Jurkat, Clone E6-1 (cell line): ENCODE measurements at regions not wholly inside any gene's neighbourhood (a gene's known extent, or its start where the extent isn't known, plus 50 kb on each side); places are given as distances from the start of the nearest gene placed in this dataset.

Experiments used
- DNase-seq: peaks from one replicate; pipeline ENCODE4 v3.0.0-alpha.2; 2011; ENCODE audit warnings: low read depth, low spot score
- H3K4me3 ChIP-seq: 2 replicates; pipeline ENCODE4 v1.5.1; 2011; ENCODE audit warnings: mild to moderate bottlenecking, low read length, control low read depth, moderate library complexity

DNA sequence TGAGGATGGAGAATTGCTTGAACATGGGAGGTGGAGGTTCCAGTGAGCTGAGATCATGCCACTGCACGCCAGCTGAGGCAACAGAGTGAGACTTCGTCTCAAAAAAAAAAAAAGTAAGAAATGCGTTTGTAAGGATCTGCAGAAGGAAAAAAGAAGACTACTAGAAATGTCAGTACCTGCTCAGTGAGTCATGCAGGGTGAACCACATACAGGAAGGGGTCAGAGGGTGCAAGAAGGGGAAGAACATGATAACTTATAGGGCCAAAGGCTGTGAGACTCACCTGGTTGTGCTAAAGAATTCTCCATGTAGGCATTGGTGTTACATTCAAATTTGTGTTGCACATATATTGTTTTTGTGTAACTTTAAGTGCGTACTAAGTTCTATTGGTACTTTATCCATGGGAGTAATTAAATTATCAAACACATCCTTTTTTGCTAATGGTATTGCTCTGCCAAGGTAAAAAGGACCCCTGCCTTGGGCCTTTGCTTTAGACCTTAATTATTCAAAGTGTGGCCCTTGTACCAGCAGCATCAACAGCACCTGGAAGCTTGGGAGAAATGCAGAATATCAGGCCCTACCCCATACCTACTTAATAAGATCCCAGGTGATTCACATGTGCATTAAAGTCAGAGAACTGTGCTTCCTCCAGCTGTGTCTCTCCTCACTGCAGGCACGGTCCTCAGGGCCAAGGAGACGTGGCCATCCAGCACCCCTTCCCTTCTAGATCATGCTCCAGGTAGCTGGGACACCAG is 96.4 kb upstream of the PPP2R5A start:
- DNase-seq = no peak

GRCh38 chr1:212189352-212189738 is 95.9 kb upstream of the PPP2R5A start:
- no peak overlapping the region for H3K4me3 ChIP-seq

More for the DNA sequence above, 96.4 kb upstream of the PPP2R5A start:
- H3K4me3 ChIP-seq = no peak overlapping the region

DNA sequence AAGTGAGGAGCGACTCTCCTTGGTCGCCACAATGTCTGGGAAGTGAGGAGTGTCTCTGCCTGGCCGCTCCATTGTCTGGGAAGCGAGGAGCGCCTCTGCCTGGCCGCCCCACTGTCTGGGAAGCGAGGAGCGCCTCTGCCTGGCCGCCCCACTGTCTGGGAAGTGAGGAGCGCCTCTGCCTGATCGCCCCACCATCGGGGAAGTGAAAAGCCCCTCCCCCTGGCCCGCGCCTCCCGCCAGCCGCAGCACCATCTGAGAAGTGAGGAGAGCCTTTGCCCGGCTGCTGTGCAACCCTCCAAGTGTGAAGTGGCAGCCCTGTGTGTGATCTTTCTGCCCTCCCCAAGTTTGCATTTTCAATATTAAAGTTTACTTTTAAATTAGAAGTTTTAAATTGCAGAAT is 95.0 kb upstream of the PPP2R5A start:
- H3K4me3 ChIP-seq = no peak overlapping the region
- DNase-seq = no peak

More at GRCh38 chr1:212189352-212189738, 95.9 kb upstream of the PPP2R5A start:
- no peak for DNase-seq

GRCh38 chr1:212192261-212192998 is 92.8 kb upstream of the PPP2R5A start:
- DNase-seq = no peak
- no peak overlapping the region for H3K4me3 ChIP-seq

DNA sequence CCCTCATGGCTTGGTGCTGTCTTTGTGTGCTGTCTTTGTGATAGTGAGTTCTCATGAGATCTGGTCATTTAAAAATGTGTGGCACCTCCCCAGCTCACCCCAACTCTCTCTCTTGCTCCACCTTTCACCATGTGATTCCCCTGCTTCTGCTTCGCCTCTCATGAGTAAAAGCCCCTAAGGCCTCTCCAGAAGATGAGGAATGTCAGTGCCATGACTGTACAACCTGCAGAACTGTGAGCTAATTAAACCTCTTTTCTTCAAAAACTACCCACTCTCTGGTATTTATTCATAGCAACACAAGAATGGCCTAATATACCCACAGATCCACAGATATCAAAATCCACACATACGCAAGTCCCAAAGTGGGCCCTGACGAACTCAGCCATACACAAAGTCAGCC is 88.9 kb upstream of the PPP2R5A start:
- no peak overlapping the region for H3K4me3 ChIP-seq
- DNase-seq = no peak

DNA sequence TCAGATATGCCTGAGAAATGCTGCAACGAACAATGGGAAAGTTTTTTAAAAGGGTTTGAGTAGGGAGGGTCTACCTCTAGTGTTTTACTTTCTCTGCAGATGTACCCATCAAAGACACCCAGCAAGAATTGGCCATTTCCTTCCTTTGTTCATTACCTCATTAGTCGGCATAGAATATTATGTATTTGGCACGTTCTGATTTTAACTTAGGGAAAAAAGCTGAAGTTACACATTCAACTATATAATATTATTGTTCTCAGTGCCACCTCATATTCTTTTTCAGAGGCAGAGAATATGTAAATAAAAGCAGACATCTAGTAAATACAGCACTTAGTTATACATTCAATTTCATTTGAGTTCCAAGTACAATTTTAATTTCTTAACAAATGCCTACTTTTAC is 83.7 kb upstream of the PPP2R5A start:
- H3K4me3 ChIP-seq = no peak overlapping the region
- no peak for DNase-seq

DNA sequence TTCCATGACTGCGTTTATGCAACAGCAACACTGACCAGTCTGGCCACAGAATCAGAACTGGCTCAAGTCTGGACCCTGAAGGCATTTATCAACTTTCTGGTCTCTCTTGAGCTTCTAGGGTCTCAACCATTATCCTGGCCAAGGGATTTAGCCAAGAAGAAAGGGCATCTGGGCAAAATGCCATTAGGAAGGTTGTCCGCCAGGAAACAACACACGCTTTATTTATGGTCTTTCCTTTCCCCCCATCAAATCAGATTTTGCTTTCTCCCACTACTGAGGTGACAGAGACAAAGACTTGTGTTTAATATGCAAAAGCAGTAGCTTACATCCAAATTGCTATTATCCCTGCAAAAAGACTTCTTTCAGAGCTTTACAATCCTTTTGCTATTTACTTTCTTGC is 81.6 kb upstream of the PPP2R5A start:
- DNase-seq = no peak
- no peak overlapping the region for H3K4me3 ChIP-seq

- DNase-seq = no peak
- H3K4me3 ChIP-seq = no peak overlapping the region
These were observed 80.2 kb upstream of the PPP2R5A start for GRCh38 chr1:212205006-212205405.

GRCh38 chr1:212205843-212206242 is 79.4 kb upstream of the PPP2R5A start:
- no peak for DNase-seq

DNA sequence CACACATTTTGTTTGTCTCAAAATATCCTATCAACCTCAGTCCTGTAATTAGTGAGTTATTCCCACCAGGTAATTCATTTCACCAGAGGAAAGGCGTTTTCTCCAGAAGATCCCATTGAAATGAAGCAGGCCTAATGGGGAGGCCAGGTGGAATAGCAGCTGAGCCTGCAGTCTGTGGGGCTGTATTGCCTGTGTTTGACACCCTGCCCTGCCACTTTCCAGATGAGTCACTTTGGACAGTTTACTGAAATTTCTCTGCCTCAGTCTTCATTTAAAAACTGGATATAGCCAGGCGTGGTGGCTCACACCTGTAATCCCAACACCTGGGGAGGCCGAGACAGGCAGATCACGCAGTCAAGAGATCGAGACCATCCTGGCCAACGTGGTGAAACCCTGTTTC is 78.1 kb upstream of the PPP2R5A start:
- no peak for DNase-seq
- H3K4me3 ChIP-seq = no peak overlapping the region

More at GRCh38 chr1:212205843-212206242, 79.4 kb upstream of the PPP2R5A start:
- H3K4me3 ChIP-seq = no peak overlapping the region

DNA sequence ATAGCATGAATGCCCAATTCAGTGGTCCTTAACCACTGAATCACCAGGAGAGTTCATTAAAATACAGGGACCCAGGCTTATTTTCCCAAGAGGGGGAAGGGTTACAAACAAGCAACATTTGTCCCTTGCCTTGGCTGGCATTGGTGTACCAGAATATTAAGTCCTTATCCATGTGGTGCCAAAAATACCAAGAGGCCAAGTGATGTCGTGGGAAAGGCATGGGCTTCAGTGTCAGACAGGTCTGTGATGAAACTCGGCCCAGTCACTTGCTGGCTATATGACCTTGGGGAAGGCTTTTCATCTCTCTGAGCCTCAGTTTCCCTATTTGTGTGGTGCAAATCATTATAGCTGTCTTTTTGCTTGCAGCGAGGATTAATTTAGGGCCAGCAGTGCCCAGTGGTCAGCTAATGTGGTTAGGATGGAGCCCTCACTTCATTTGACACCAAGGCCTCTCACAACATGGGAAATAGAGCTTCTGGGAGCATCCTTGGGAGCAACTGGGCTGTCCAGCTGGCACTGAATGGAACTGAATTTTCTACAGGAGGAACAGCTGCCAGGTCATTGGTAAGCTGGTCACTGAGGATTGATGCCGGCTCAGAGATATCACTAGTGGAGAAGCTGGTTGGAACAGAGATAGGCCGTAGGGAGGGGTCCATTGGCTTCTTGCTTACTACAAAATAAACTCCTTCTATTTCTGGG is 77.2 kb upstream of the PPP2R5A start:
- no peak overlapping the region for H3K4me3 ChIP-seq
- DNase-seq = no peak

DNA sequence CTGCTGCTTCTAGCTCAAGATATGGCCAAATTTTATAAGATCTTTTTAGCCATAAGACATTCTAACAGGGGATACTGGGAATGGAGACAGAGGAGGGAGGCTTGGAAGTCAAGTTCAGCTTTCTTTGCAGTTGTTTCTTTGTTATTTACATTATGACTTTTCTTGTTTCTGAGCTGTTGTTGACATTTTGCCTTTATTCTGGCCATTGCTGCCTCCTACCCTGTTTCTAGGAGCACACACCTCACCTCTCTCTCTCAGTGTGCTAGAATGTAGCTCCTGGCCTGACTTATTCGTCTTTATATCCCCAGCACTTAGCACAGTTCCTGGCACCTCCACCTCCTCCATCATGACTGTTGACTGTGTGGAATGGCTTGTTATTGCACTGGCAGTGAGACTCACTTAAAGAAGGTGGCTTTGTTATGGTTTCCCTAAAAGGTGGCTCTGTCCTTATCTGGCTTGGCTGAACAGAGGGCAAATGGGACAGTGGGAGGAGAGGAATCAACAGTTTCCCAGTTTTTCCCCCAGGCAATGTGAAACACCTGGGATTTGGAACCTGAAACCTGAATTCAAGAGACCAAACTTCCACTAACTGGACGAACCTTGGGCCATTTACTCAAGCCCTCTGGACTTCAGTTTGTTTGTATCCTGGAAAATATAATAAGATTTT is 76.1 kb upstream of the PPP2R5A start:
- no peak overlapping the region for H3K4me3 ChIP-seq
- no peak for DNase-seq

GRCh38 chr1:212211371-212211770 is 73.8 kb upstream of the PPP2R5A start:
- no peak for DNase-seq
- H3K4me3 ChIP-seq = no peak overlapping the region

DNA sequence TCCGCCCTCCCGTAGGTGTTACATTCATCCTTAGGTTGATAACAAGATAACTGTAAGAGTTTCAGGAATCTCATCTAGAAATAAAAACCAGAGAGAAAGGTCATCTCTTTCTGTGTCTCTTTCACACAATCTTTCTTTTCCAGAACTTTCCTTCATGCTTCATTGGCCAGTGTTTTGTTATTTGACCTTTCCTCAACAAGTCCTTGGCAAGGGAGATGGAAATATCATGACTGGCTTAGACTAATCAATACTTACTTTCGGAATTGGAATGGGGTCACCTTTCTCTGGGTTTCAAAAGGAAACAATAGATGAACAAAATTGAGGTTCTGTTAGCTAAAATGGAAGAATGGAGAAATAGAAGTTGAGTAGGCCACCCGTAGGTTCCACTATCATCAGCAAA is 72.9 kb upstream of the PPP2R5A start:
- no peak overlapping the region for H3K4me3 ChIP-seq
- DNase-seq = no peak

- DNase-seq = no peak
These were observed 72.3 kb upstream of the PPP2R5A start for GRCh38 chr1:212212906-212213305.

DNA sequence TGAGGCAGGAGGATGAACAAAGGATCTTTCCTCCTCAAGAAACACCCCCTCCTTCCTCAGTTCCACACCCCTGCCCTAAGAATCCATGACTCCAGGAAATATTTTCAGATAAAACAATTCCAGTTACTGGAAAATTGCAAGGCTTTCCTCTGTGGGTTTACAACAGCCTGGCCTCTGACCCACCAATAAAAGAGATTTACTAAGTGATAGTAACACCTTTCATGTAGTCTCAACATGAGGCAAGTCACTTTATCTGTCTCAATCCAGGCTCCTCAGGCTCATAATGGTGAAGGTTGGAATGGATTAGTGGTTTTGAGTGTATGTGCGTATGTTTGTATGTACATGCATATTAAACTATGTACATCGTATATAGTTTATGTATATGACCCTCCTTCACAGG is 71.4 kb upstream of the PPP2R5A start:
- DNase-seq = no peak
- H3K4me3 ChIP-seq = no peak overlapping the region

More at GRCh38 chr1:212212906-212213305, 72.3 kb upstream of the PPP2R5A start:
- no peak overlapping the region for H3K4me3 ChIP-seq

DNA sequence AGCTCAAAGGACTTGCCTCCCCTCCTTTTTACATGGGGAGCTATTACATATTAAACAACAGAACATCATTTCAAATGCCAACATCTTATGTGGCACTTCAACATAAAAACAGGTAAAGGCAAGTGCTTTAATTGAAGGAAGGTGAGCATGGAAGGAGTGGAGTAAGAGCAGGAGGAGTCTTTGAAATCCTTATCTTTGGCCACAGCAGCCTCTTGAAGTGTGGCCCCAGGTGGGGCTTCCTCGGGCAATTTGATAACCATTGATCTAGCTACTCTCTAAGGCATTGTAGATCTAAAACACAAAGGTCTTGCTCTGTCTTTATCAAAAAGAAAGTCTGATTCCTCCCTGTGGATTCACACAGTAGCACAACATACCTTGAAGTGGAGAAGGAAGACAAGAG is 70.9 kb upstream of the PPP2R5A start:
- DNase-seq = no peak
- H3K4me3 ChIP-seq = no peak overlapping the region

DNA sequence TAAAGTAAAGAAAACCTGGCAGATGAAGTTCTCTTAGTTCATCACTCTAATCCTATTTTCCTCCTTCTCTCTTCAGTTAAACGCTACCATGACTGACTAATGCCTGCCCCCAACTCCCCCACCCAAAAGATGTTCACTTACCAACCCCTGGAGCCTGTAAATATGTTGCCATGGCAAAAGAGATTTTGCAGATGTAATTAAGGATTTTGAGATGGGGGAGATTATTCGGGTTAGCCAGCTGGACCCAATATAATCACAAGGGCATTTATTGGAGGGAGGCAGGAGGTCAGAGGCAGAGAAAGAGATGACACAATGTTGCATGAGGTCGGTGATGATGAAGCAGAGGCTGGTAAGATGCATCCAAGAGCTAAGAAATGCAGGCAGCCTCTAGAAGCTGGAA is 69.3 kb upstream of the PPP2R5A start:
- DNase-seq = no peak
- H3K4me3 ChIP-seq = no peak overlapping the region

GRCh38 chr1:212217633-212218032 is 67.6 kb upstream of the PPP2R5A start:
- DNase-seq = no peak
- no peak overlapping the region for H3K4me3 ChIP-seq

DNA sequence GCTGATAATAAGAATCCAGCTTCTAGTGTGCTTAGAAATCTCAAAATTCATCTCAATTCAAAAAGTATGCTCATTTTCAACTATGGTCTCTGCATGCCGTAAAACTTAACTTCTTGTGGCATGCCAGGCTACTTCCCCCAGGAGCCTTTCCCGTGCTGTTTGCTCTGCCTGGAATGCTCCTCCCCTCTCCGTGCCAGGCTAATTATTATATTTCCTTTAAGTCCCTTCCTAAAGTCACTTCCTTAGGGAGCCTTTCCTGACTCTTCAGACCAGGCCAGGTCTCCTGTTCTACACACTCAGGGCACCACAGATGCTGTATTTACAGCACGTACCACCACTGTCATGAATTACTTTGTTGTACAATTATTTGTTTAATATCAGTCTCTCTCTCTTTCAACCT is 67.1 kb upstream of the PPP2R5A start:
- no peak overlapping the region for H3K4me3 ChIP-seq
- DNase-seq = no peak
